OCI-LY1 (cell line): ENCODE measurements at regions not wholly inside any gene's neighbourhood (a gene's known extent, or its start where the extent isn't known, plus 50 kb on each side); places are given as distances from the start of the nearest gene placed in this dataset.

Experiments
- EZH2 ChIP-seq: fragments of 200-600 bp; sonication (generic), shearing (Covaris generic); IDR thresholded peaks from 2 replicates; pipeline ENCODE4 v1.8.0; 2017; ENCODE audit warnings: borderline replicate concordance, mixed run types, mild to moderate bottlenecking, antibody characterized with exemption, low read length, moderate library complexity, mixed read lengths
- TF ChIP-seq, protein P1 (sequence below): fragments of 200-600 bp; sonication (generic), shearing (Covaris generic); IDR thresholded peaks from 2 replicates; pipeline ENCODE4 v1.5.1; 2017; ENCODE audit warnings: mild to moderate bottlenecking, antibody characterized with exemption, low read length, moderate library complexity, mixed read lengths

DNA sequence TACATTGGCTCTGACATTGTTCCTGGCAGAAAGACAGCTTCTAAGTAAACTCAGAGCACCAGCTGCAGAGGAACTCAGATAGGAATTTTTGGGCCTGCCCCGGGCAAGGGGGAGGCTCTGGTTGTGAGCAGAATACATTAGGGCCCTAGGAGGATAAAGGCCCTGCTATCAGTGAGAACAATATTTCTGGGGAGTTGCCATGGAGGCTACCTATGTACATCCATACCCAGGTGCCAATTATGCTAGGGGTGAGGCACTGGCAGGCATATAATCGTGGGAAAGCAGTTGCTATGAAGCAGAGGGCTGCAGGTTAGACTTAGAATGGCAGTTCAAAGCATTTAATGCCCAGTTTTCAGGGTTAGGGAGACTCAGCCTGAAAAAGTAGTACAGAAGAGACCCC, 273.5 kb upstream of the EDA2R start:
- TF ChIP-seq, protein P1, sequence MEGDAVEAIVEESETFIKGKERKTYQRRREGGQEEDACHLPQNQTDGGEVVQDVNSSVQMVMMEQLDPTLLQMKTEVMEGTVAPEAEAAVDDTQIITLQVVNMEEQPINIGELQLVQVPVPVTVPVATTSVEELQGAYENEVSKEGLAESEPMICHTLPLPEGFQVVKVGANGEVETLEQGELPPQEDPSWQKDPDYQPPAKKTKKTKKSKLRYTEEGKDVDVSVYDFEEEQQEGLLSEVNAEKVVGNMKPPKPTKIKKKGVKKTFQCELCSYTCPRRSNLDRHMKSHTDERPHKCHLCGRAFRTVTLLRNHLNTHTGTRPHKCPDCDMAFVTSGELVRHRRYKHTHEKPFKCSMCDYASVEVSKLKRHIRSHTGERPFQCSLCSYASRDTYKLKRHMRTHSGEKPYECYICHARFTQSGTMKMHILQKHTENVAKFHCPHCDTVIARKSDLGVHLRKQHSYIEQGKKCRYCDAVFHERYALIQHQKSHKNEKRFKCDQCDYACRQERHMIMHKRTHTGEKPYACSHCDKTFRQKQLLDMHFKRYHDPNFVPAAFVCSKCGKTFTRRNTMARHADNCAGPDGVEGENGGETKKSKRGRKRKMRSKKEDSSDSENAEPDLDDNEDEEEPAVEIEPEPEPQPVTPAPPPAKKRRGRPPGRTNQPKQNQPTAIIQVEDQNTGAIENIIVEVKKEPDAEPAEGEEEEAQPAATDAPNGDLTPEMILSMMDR = no peak
- no peak for TF ChIP-seq EZH2
